BLaER1 (cell line): ENCODE measurements at regions not wholly inside any gene's neighbourhood (a gene's known extent, or its start where the extent isn't known, plus 50 kb on each side); places are given as distances from the start of the nearest gene placed in this dataset.

Experiments used
- H3K27ac ChIP-seq: shearing (Covaris generic); formaldehyde crosslinking; 2 replicates; pipeline ENCODE4 v1.8.1; 2022
- H3K27me3 ChIP-seq: shearing (Covaris generic); formaldehyde crosslinking; 2 replicates; pipeline ENCODE4 v1.8.1; 2022
- H3K36me3 ChIP-seq: shearing (Covaris generic); formaldehyde crosslinking; 2 replicates; pipeline ENCODE4 v1.8.1; 2022
- H3K4me1 ChIP-seq: shearing (Covaris generic); formaldehyde crosslinking; 2 replicates; pipeline ENCODE4 v1.8.1; 2022
- H3K4me2 ChIP-seq: shearing (Covaris generic); formaldehyde crosslinking; 2 replicates; pipeline ENCODE4 v1.8.1; 2022
- H3K4me3 ChIP-seq: shearing (Covaris generic); formaldehyde crosslinking; 2 replicates; pipeline ENCODE4 v1.8.1; 2022
- H3K9ac ChIP-seq: shearing (Covaris generic); formaldehyde crosslinking; 2 replicates; pipeline ENCODE4 v1.8.1; 2022
- H3K9me3 ChIP-seq: shearing (Covaris generic); formaldehyde crosslinking; 2 replicates; pipeline ENCODE4 v1.8.1; 2022
- H4K20me1 ChIP-seq: shearing (Covaris generic); formaldehyde crosslinking; 2 replicates; pipeline ENCODE4 v1.8.1; 2022
- Cebpa-rat ChIP-seq: shearing (Covaris generic); IDR thresholded peaks from 2 replicates; pipeline ENCODE4 v1.8.1; 2022

DNA sequence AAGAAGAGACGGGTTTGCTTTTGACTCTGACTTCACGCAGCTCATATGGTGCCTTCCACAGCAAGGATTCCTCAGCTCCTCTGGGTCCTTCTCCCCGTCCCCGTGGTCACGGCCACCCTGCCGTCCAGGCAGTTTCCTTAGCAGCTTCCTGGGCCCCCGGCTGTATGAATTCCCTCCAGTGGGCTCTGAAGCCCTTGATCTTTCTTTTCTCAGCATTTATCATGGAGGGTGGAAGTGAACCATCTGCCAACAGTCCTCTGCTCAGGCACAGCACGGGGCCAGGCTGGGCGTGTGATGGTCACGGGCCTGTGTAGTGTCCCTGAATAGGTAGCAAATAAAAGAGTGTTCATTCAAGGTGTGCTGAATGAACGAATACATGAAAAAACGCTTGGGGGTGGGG, 782.4 kb downstream of the BRD1 start:
- no peak for TF ChIP-seq Cebpa-rat
- peak overlapping the region; percentile 74 for H3K4me2 ChIP-seq
- no peaks in the 10 kb centered on the region for H3K36me3 ChIP-seq
- H3K27ac ChIP-seq, result no peak overlapping the region
- no peaks in the 10 kb centered on the region for H3K27me3 ChIP-seq
- peaks cover 13% of the 10 kb centered on the region; the same call in 1 of the 2 replicates for H4K20me1 ChIP-seq
- H3K4me1 ChIP-seq, result peaks cover 18% of the 10 kb centered on the region
- H3K9ac ChIP-seq, result no peak overlapping the region
- no peaks in the 10 kb centered on the region for H3K9me3 ChIP-seq
- H3K4me3 ChIP-seq, result no peak overlapping the region

DNA sequence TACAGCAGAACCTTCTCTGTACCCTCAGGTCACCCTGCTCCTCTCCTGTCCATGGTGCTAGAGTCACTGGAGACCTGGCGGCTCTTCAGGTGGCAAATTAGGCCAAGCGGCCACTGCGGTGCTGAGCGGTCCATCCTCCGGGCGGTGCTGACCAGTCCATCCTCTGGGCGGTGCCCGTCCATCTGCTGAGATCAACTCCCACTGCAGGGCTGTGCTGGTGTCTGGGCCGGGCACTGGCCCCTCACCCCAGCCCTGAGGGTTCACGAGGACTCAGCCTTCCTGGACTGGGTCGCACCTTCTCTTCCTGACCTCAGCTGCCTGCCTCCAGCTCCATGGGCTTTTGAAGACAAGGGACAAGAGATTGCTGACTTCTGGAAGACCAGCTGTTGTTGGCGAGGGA, 782.9 kb downstream of the BRD1 start:
- H3K4me1 ChIP-seq, result peaks cover 18% of the 10 kb centered on the region
- no peak overlapping the region for H3K9ac ChIP-seq
- no peak for TF ChIP-seq Cebpa-rat
- no peaks in the 10 kb centered on the region for H3K9me3 ChIP-seq
- no peak overlapping the region for H3K4me3 ChIP-seq
- peaks cover 13% of the 10 kb centered on the region; the same call in 1 of the 2 replicates for H4K20me1 ChIP-seq
- no peak overlapping the region for H3K27ac ChIP-seq
- no peaks in the 10 kb centered on the region for H3K36me3 ChIP-seq
- H3K27me3 ChIP-seq, result no peaks in the 10 kb centered on the region
- H3K4me2 ChIP-seq, result no peak overlapping the region

GRCh38 chr22:49044091-49044490, 783.6 kb downstream of the BRD1 start:
- TF ChIP-seq Cebpa-rat, result no peak
- Histone ChIP-seq H3K4me3 (no peak overlapping the region), H4K20me1 (peaks cover 13% of the 10 kb centered on the region; the same call in 1 of the 2 replicates), H3K9me3 (no peaks in the 10 kb centered on the region), H3K4me2 (no peak overlapping the region), H3K36me3 (no peaks in the 10 kb centered on the region), H3K27me3 (no peaks in the 10 kb centered on the region), H3K4me1 (peaks cover 18% of the 10 kb centered on the region), H3K9ac (no peak overlapping the region), H3K27ac (no peak overlapping the region)

- H4K20me1 ChIP-seq, result peaks cover 13% of the 10 kb centered on the region; the same call in 1 of the 2 replicates
- no peak overlapping the region for H3K4me2 ChIP-seq
- no peak for TF ChIP-seq Cebpa-rat
- H3K4me3 ChIP-seq, result no peak overlapping the region
- no peaks in the 10 kb centered on the region for H3K27me3 ChIP-seq
- no peaks in the 10 kb centered on the region for H3K9me3 ChIP-seq
- H3K4me1 ChIP-seq, result peaks cover 18% of the 10 kb centered on the region
- H3K9ac ChIP-seq, result no peak overlapping the region
- H3K36me3 ChIP-seq, result no peaks in the 10 kb centered on the region
- H3K27ac ChIP-seq, result no peak overlapping the region
These were observed 784.5 kb downstream of the BRD1 start for GRCh38 chr22:49042877-49043859.

DNA sequence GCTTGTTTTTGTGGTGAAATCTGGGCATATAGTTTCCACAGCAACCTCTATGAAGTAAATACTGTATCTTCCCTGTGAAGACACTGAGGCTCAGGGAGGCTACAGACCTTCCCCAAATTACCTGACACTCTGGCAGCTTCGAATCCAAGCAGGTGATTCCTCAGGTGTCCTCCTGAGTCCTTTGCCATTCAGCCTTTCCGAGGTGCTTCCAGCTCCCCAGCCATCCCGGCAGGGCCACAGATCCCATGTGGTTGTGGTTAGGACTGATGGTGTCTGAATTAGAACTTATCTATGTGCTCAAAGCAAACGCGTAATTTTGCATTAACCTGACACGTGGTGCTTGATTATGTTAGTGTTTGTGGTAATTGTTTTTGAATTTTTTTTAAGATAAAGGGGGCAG, 785.6 kb downstream of the BRD1 start:
- Histone ChIP-seq H3K27ac (no peak overlapping the region), H3K4me3 (no peak overlapping the region), H3K27me3 (no peaks in the 10 kb centered on the region), H4K20me1 (peaks cover 13% of the 10 kb centered on the region; the same call in 1 of the 2 replicates), H3K9ac (no peak overlapping the region), H3K9me3 (no peaks in the 10 kb centered on the region), H3K4me1 (peaks cover 18% of the 10 kb centered on the region), H3K4me2 (no peak overlapping the region), H3K36me3 (no peaks in the 10 kb centered on the region)
- no peak for TF ChIP-seq Cebpa-rat

- Histone ChIP-seq H3K4me2 (no peak overlapping the region), H3K27me3 (no peaks in the 10 kb centered on the region), H3K9me3 (no peaks in the 10 kb centered on the region), H3K27ac (no peak overlapping the region), H3K36me3 (no peaks in the 10 kb centered on the region), H3K9ac (no peak overlapping the region), H3K4me1 (peaks cover 12% of the 10 kb centered on the region), H3K4me3 (no peak overlapping the region), H4K20me1 (peaks cover 8% of the 10 kb centered on the region; the same call in 1 of the 2 replicates)
- no peak for TF ChIP-seq Cebpa-rat
These were observed 786.8 kb downstream of the BRD1 start for GRCh38 chr22:49040754-49041467.

- Histone ChIP-seq H3K9ac (no peak overlapping the region), H4K20me1 (peaks cover 8% of the 10 kb centered on the region; the same call in 1 of the 2 replicates), H3K27me3 (no peaks in the 10 kb centered on the region), H3K27ac (no peak overlapping the region), H3K4me1 (peaks cover 4% of the 10 kb centered on the region; the same call in 1 of the 2 replicates), H3K36me3 (no peaks in the 10 kb centered on the region), H3K4me2 (no peak overlapping the region), H3K4me3 (no peak overlapping the region), H3K9me3 (no peaks in the 10 kb centered on the region)
- no peak for TF ChIP-seq Cebpa-rat
These were observed 787.6 kb downstream of the BRD1 start for GRCh38 chr22:49040111-49040510.

DNA sequence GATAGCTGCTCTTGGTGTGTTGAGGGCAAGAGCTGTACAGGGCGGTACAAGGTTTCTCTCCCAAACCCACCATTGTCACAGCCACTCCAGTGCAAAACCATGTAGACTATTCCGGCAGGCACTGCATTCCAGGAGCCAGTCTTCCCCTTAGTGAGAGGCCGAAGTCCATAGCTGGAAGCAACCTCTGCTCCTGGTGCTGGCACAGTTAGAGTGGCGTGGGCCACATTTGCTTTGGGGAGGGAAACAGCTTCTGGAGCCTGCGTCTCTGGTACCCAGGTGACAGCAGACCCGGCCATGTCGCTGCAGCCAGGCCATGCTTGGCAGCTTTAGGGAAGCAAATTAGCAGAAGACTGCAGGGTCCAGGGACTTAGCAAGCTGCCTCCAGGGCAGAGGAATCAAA, 788.0 kb downstream of the BRD1 start:
- Histone ChIP-seq H3K4me2 (no peak overlapping the region), H3K4me1 (no peaks in the 10 kb centered on the region), H4K20me1 (peaks cover 8% of the 10 kb centered on the region; the same call in 1 of the 2 replicates), H3K27me3 (no peaks in the 10 kb centered on the region), H3K27ac (no peak overlapping the region), H3K9me3 (no peaks in the 10 kb centered on the region), H3K9ac (no peak overlapping the region), H3K36me3 (no peaks in the 10 kb centered on the region), H3K4me3 (no peak overlapping the region)
- TF ChIP-seq Cebpa-rat, result no peak

- H4K20me1 ChIP-seq, result peaks cover 8% of the 10 kb centered on the region; the same call in 1 of the 2 replicates
- no peaks in the 10 kb centered on the region for H3K4me1 ChIP-seq
- no peak overlapping the region for H3K27ac ChIP-seq
- no peaks in the 10 kb centered on the region for H3K9me3 ChIP-seq
- TF ChIP-seq Cebpa-rat, result no peak
- H3K4me3 ChIP-seq, result no peak overlapping the region
- H3K27me3 ChIP-seq, result no peaks in the 10 kb centered on the region
- H3K36me3 ChIP-seq, result no peaks in the 10 kb centered on the region
- no peak overlapping the region for H3K9ac ChIP-seq
- no peak overlapping the region for H3K4me2 ChIP-seq
These were observed 789.9 kb downstream of the BRD1 start for GRCh38 chr22:49037701-49038245.
